GM21528 (cell line): ENCODE measurements at regions not wholly inside any gene's neighbourhood (a gene's known extent, or its start where the extent isn't known, plus 50 kb on each side); places are given as distances from the start of the nearest gene placed in this dataset.
"Not testable (repeated sequence)": the region's sequence is repeated elsewhere in the genome, so short reads cannot be mapped to it uniquely, and the experiment has no call there.

Experiments
- ATAC-seq: cut with Tn5 transposase; IDR thresholded peaks from one replicate; pipeline ENCODE4 v1.9.1; 2021; ENCODE audit warnings: mild to moderate bottlenecking, moderate library complexity; ENCODE audit not compliant: unreplicated experiment, low FRiP score

DNA sequence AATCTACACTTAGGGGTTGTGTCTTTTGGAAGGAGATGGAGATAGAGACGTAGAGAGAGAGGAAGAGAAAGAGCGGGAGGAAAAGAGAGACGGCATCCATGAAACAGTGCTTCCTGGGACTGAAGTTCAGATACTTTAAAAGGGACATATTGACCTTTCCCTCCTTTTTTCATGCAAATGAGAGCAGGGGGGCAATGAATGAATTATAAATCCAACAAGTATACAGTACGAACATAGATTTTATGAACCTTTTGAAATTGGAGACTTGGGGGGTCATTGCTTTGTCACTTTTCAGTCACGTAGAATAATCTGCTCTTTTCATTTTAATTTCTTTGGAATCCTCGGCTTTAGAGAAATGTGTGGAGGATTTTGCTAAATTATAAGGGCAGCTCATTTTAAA is 364.2 kb downstream of the MAT2B start:
- ATAC-seq = no peak

- no peak for ATAC-seq
Observed at GRCh38 chr5:163870441-163870840, 365.0 kb downstream of the MAT2B start.

GRCh38 chr5:163874431-163874830 is 369.0 kb downstream of the MAT2B start:
- ATAC-seq = no peak

GRCh38 chr5:163874912-163875311 is 369.5 kb downstream of the MAT2B start:
- ATAC-seq = not testable (repeated sequence)

- ATAC-seq = no peak
Observed at GRCh38 chr5:163877865-163878264, 372.4 kb downstream of the MAT2B start.

- no peak for ATAC-seq
Observed at GRCh38 chr5:163878490-163878889, 373.1 kb downstream of the MAT2B start.

- no peak for ATAC-seq
Observed at GRCh38 chr5:163880302-163880701, 374.9 kb downstream of the MAT2B start.

- no peak for ATAC-seq
Observed at GRCh38 chr5:163885117-163885516, 379.7 kb downstream of the MAT2B start.

GRCh38 chr5:163887854-163888253 is 382.4 kb downstream of the MAT2B start:
- ATAC-seq = no peak

GRCh38 chr5:163888366-163888765 is 382.9 kb downstream of the MAT2B start:
- ATAC-seq = no peak

- no peak for ATAC-seq
Observed at GRCh38 chr5:163889369-163889768, 383.9 kb downstream of the MAT2B start.

- ATAC-seq = no peak
Observed at GRCh38 chr5:163890261-163890660, 384.8 kb downstream of the MAT2B start.

- ATAC-seq = no peak
Observed at GRCh38 chr5:163893281-163893680, 387.9 kb downstream of the MAT2B start.

GRCh38 chr5:163894645-163895044 is 389.2 kb downstream of the MAT2B start:
- ATAC-seq = no peak

DNA sequence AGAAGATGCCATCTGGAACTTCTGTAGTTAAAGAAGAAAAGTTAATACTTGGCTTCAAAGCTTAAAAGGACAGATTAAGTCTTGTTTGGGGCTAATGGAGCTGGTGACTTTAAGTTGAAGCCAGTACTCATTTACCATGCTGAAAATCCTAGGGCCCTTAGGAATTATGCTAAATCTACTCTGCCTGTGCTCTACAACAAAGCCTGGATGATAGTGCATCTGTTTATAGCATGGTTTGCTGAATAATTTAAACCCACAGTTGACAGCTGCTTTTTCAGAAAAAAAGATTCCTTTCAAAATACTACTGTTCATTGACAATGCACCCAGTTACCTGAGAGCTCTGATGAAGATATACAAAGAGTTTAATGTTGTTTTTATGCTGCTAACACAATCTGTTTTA is 393.5 kb downstream of the MAT2B start:
- no peak for ATAC-seq

GRCh38 chr5:163907783-163908182 is 402.4 kb downstream of the MAT2B start:
- peak; percentile 56 for ATAC-seq

DNA sequence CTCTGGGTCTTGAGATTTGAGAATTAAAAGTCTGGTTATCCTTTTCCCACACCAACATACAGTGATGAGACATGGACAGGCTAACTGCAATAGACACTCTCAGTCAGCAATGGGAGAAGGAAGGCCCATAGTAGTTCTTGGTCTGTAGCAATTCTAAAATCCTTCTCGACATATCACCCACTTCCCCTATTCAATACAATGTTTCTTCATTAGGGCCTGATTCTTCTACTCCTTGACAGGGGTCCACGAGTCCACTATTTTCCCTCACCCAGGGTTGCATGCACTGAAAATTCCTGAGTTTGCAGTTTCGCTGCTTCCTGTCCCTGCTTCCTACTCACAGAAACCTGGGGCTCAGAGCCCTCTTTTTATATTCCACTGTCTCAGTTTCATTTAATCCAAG is 402.8 kb downstream of the MAT2B start:
- ATAC-seq = peak; percentile 38

GRCh38 chr5:163910226-163910625 is 404.8 kb downstream of the MAT2B start:
- ATAC-seq = no peak

- no peak for ATAC-seq
Observed at GRCh38 chr5:163912046-163912445, 406.6 kb downstream of the MAT2B start.

DNA sequence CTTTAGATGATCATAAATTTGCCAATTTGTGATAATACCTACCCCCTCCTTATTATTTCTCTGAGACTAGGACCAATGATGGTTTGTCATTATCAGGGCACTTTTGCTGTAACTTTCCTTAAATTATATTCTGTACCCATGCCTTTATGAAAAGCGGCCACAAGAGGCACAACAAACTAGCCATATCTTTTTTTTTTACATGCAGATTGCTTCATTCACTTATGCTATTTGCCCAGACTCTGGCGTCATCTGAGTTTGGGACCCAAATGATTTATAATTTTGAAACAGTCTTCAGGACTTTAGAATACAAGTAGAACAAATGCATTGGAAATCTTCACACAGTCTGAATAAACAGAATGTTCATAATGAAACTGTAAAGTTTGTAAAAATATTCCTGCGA is 408.1 kb downstream of the MAT2B start:
- ATAC-seq = no peak

DNA sequence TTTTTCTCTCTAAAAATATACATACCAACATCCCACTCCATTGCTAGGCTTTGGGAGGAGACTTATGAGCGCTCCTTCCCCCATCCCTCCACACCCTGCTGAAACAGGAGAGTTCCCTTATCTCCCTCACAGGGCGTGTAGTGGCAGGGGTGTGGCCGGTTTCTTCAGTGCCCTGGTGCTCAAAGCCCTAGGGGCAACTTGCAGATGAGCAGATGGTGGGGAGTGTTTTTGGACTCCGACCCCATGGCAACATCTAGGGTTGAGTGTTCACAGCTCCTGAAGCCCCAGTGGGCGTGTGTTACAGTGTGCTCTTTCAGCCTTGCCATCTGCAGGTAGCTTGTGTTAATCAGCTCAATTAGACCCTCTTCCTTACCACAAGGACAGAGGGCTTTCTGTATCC is 409.5 kb downstream of the MAT2B start:
- peak; percentile 9 for ATAC-seq

- peak; percentile 81 for ATAC-seq
Observed at GRCh38 chr5:163915481-163915961, 410.1 kb downstream of the MAT2B start.

- peak; percentile 95 for ATAC-seq
Observed at GRCh38 chr5:163916376-163916775, 411.0 kb downstream of the MAT2B start.
